ENCODE measurements at regions not wholly inside any gene's neighbourhood (a gene's known extent, or its start where the extent isn't known, plus 50 kb on each side); places are given as distances from the start of the nearest gene placed in this dataset.
"Not testable (repeated sequence)": the region's sequence is repeated elsewhere in the genome, so short reads cannot be mapped to it uniquely, and the experiment has no call there.

- Mint-ChIP-seq H3K27ac (no peak overlapping the region), H3K27me3 (no peaks in the 10 kb centered on the region), H3K4me1 (no peaks in the 10 kb centered on the region), H3K4me3 (no peak overlapping the region), H3K9me3 (peaks cover 3% of the 10 kb centered on the region), H3K36me3 (ENCODE audit: low read depth) (no peaks in the 10 kb centered on the region)
- ATAC-seq (replicated peaks): no peak
Measured at GRCh38 chr12:60535363-60535762, 939.5 kb downstream of the SLC16A7 start.

GRCh38 chr12:60539592-60539991 lies 943.8 kb downstream of the SLC16A7 start:
- no peaks in the 10 kb centered on the region for H3K27me3 Mint-ChIP-seq
- H3K9me3 Mint-ChIP-seq: peaks cover 4% of the 10 kb centered on the region
- no peaks in the 10 kb centered on the region for H3K4me1 Mint-ChIP-seq
- H3K4me3 Mint-ChIP-seq: no peak overlapping the region
- no peaks in the 10 kb centered on the region for H3K36me3 Mint-ChIP-seq (ENCODE audit: low read depth)
- no peak for ATAC-seq (replicated peaks)
- no peak overlapping the region for H3K27ac Mint-ChIP-seq

- ATAC-seq (replicated peaks): no peak
- H3K4me1 Mint-ChIP-seq: no peaks in the 10 kb centered on the region
- no peaks in the 10 kb centered on the region for H3K9me3 Mint-ChIP-seq
- H3K27me3 Mint-ChIP-seq: no peaks in the 10 kb centered on the region
- no peak overlapping the region for H3K27ac Mint-ChIP-seq
- H3K4me3 Mint-ChIP-seq: no peak overlapping the region
- no peaks in the 10 kb centered on the region for H3K36me3 Mint-ChIP-seq (ENCODE audit: low read depth)
Measured at GRCh38 chr12:60568914-60569313, 973.1 kb downstream of the SLC16A7 start.

- Mint-ChIP-seq H3K4me1 (no peaks in the 10 kb centered on the region), H3K27ac (no peak overlapping the region), H3K4me3 (no peak overlapping the region), H3K27me3 (no peaks in the 10 kb centered on the region), H3K36me3 (ENCODE audit: low read depth) (no peaks in the 10 kb centered on the region), H3K9me3 (no peaks in the 10 kb centered on the region)
- no peak for ATAC-seq (replicated peaks)
Measured at GRCh38 chr12:60577607-60578006, 981.8 kb downstream of the SLC16A7 start.

GRCh38 chr12:60587664-60588063 lies 991.8 kb downstream of the SLC16A7 start:
- not testable (repeated sequence) for ATAC-seq (replicated peaks); H3K4me3 Mint-ChIP-seq
- peaks cover 15% of the 10 kb centered on the region for H3K9me3 Mint-ChIP-seq

GRCh38 chr12:60594035-60594711 lies 998.3 kb downstream of the SLC16A7 start:
- no peaks in the 10 kb centered on the region for H3K27me3 Mint-ChIP-seq
- ATAC-seq (replicated peaks): no peak
- H3K4me3 Mint-ChIP-seq: no peak overlapping the region
- no peak overlapping the region for H3K27ac Mint-ChIP-seq
- no peaks in the 10 kb centered on the region for H3K36me3 Mint-ChIP-seq (ENCODE audit: low read depth)
- H3K9me3 Mint-ChIP-seq: peaks cover 15% of the 10 kb centered on the region
- no peaks in the 10 kb centered on the region for H3K4me1 Mint-ChIP-seq

More at GRCh38 chr12:60587664-60588063, 991.8 kb downstream of the SLC16A7 start:
- not testable (repeated sequence) for H3K36me3 Mint-ChIP-seq (ENCODE audit: low read depth); H3K27me3 Mint-ChIP-seq; H3K27ac Mint-ChIP-seq; H3K4me1 Mint-ChIP-seq

GRCh38 chr12:60602601-60603000 lies 1006.8 kb downstream of the SLC16A7 start:
- H3K27ac Mint-ChIP-seq: no peak overlapping the region
- no peaks in the 10 kb centered on the region for H3K9me3 Mint-ChIP-seq

GRCh38 chr12:60603475-60603874 lies 1007.6 kb downstream of the SLC16A7 start:
- not testable (repeated sequence) for H3K27me3 Mint-ChIP-seq; ATAC-seq (replicated peaks); H3K4me3 Mint-ChIP-seq; H3K9me3 Mint-ChIP-seq; H3K4me1 Mint-ChIP-seq; H3K36me3 Mint-ChIP-seq (ENCODE audit: low read depth); H3K27ac Mint-ChIP-seq

More at GRCh38 chr12:60602601-60603000, 1006.8 kb downstream of the SLC16A7 start:
- Mint-ChIP-seq H3K4me1 (no peaks in the 10 kb centered on the region), H3K36me3 (ENCODE audit: low read depth) (no peaks in the 10 kb centered on the region), H3K4me3 (no peak overlapping the region), H3K27me3 (no peaks in the 10 kb centered on the region)
- no peak for ATAC-seq (replicated peaks)

- no peak for ATAC-seq (replicated peaks)
Measured at GRCh38 chr12:60616400-60616799, 1020.6 kb downstream of the SLC16A7 start.

GRCh38 chr12:60630796-60631195 lies 1035.0 kb downstream of the SLC16A7 start:
- no peak overlapping the region for H3K27ac Mint-ChIP-seq
- no peaks in the 10 kb centered on the region for H3K36me3 Mint-ChIP-seq (ENCODE audit: low read depth)
- no peaks in the 10 kb centered on the region for H3K27me3 Mint-ChIP-seq
- H3K4me1 Mint-ChIP-seq: no peaks in the 10 kb centered on the region
- ATAC-seq (replicated peaks): no peak
- peaks cover 9% of the 10 kb centered on the region for H3K9me3 Mint-ChIP-seq
- no peak overlapping the region for H3K4me3 Mint-ChIP-seq

More at GRCh38 chr12:60616400-60616799, 1020.6 kb downstream of the SLC16A7 start:
- no peaks in the 10 kb centered on the region for H3K4me1 Mint-ChIP-seq
- H3K9me3 Mint-ChIP-seq: peaks cover 9% of the 10 kb centered on the region
- H3K36me3 Mint-ChIP-seq (ENCODE audit: low read depth): no peaks in the 10 kb centered on the region
- no peak overlapping the region for H3K4me3 Mint-ChIP-seq
- H3K27me3 Mint-ChIP-seq: no peaks in the 10 kb centered on the region
- no peak overlapping the region for H3K27ac Mint-ChIP-seq

GRCh38 chr12:60644076-60644475 lies 1048.2 kb downstream of the SLC16A7 start:
- Mint-ChIP-seq H3K36me3 (ENCODE audit: low read depth) (no peaks in the 10 kb centered on the region), H3K4me1 (no peaks in the 10 kb centered on the region), H3K9me3 (peaks cover 4% of the 10 kb centered on the region), H3K27ac (no peak overlapping the region), H3K27me3 (no peaks in the 10 kb centered on the region), H3K4me3 (no peak overlapping the region)
- no peak for ATAC-seq (replicated peaks)

GRCh38 chr12:60666895-60667294 lies 1071.1 kb downstream of the SLC16A7 start:
- no peaks in the 10 kb centered on the region for H3K4me1 Mint-ChIP-seq
- no peaks in the 10 kb centered on the region for H3K27me3 Mint-ChIP-seq
- H3K27ac Mint-ChIP-seq: no peak overlapping the region
- no peak for ATAC-seq (replicated peaks)
- no peaks in the 10 kb centered on the region for H3K36me3 Mint-ChIP-seq (ENCODE audit: low read depth)
- H3K9me3 Mint-ChIP-seq: peaks cover 14% of the 10 kb centered on the region
- no peak overlapping the region for H3K4me3 Mint-ChIP-seq

GRCh38 chr12:60672949-60673348 lies 1077.1 kb downstream of the SLC16A7 start:
- no peak for ATAC-seq (replicated peaks)
- Mint-ChIP-seq H3K4me3 (no peak overlapping the region), H3K4me1 (no peaks in the 10 kb centered on the region), H3K27ac (no peak overlapping the region), H3K9me3 (peaks cover 12% of the 10 kb centered on the region), H3K36me3 (ENCODE audit: low read depth) (no peaks in the 10 kb centered on the region), H3K27me3 (no peaks in the 10 kb centered on the region)

GRCh38 chr12:60684988-60685655 lies 1089.3 kb downstream of the SLC16A7 start:
- no peaks in the 10 kb centered on the region for H3K27me3 Mint-ChIP-seq
- H3K36me3 Mint-ChIP-seq (ENCODE audit: low read depth): no peaks in the 10 kb centered on the region
- no peak for ATAC-seq (replicated peaks)
- H3K4me1 Mint-ChIP-seq: no peaks in the 10 kb centered on the region
- H3K27ac Mint-ChIP-seq: no peak overlapping the region
- H3K9me3 Mint-ChIP-seq: peaks cover 5% of the 10 kb centered on the region
- no peak overlapping the region for H3K4me3 Mint-ChIP-seq

GRCh38 chr12:60689137-60689536 lies 1093.3 kb downstream of the SLC16A7 start:
- no peaks in the 10 kb centered on the region for H3K4me1 Mint-ChIP-seq
- no peak for ATAC-seq (replicated peaks)
- no peak overlapping the region for H3K4me3 Mint-ChIP-seq
- no peak overlapping the region for H3K27ac Mint-ChIP-seq
- H3K36me3 Mint-ChIP-seq (ENCODE audit: low read depth): no peaks in the 10 kb centered on the region
- no peaks in the 10 kb centered on the region for H3K27me3 Mint-ChIP-seq
- H3K9me3 Mint-ChIP-seq: peaks cover 3% of the 10 kb centered on the region

Measured in activated T-helper 17 cell treated with anti-CD3 and anti-CD28 coated beads, Interleukin-2, amount 50 U/mL, for 72 hours (primary cell).